Vagina (tissue), 2 donors: ENCODE measurements at regions not wholly inside any gene's neighbourhood (a gene's known extent, or its start where the extent isn't known, plus 50 kb on each side); places are given as distances from the start of the nearest gene placed in this dataset.

ENCODE experiments used
- POLR2AphosphoS5 ChIP-seq, 2 donors: sonication (generic); formaldehyde crosslinking; IDR thresholded peaks; one replicate each; pipeline ENCODE4 v1.9.0; 2017; ENCODE audit warnings: antibody characterized with exemption in 2 of 2, mild to moderate bottlenecking in 2 of 2, low read depth in 1 of 2; ENCODE audit not compliant: insufficient read depth in 1 of 2
- TF ChIP-seq, protein P1 (sequence below), 3 experiments: fragments of 450-650 bp in 2 of 3; fragments of 200-600 bp in 1 of 3; sonication (generic) in 1 of 3; IDR thresholded peaks; one replicate each; pipeline ENCODE4 v1.5.1; 2017 to 2019; ENCODE audit warnings: antibody characterized with exemption in 3 of 3, mild to moderate bottlenecking in 2 of 3, moderate library complexity in 2 of 3

GRCh38 chr16:58792188-58792587 is 58.1 kb upstream of the GOT2 start:
- TF ChIP-seq, protein P1, sequence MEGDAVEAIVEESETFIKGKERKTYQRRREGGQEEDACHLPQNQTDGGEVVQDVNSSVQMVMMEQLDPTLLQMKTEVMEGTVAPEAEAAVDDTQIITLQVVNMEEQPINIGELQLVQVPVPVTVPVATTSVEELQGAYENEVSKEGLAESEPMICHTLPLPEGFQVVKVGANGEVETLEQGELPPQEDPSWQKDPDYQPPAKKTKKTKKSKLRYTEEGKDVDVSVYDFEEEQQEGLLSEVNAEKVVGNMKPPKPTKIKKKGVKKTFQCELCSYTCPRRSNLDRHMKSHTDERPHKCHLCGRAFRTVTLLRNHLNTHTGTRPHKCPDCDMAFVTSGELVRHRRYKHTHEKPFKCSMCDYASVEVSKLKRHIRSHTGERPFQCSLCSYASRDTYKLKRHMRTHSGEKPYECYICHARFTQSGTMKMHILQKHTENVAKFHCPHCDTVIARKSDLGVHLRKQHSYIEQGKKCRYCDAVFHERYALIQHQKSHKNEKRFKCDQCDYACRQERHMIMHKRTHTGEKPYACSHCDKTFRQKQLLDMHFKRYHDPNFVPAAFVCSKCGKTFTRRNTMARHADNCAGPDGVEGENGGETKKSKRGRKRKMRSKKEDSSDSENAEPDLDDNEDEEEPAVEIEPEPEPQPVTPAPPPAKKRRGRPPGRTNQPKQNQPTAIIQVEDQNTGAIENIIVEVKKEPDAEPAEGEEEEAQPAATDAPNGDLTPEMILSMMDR (IDR thresholded peaks at IDR 0.05), result no peak
- no peak for TF ChIP-seq POLR2AphosphoS5 (IDR thresholded peaks at IDR 0.05; ENCODE audit: insufficient read depth in 1 of 2, low read depth in 1 of 2)
